Neuronal stem cell (in vitro differentiated cells): ENCODE measurements at regions not wholly inside any gene's neighbourhood (a gene's known extent, or its start where the extent isn't known, plus 50 kb on each side); places are given as distances from the start of the nearest gene placed in this dataset.

Source experiments
- DNase-seq: peaks from one replicate; pipeline ENCODE4 v3.0.0-alpha.2; 2013; ENCODE audit warnings: low spot score
- H2AFZ ChIP-seq: one replicate; pipeline ENCODE4 v1.6.1; 2013; ENCODE audit warnings: mild to moderate bottlenecking, low read length, inconsistent platforms
- H2AK5ac ChIP-seq: 2 replicates; pipeline ENCODE4 v1.6.1; 2013; ENCODE audit warnings: low read depth, mild to moderate bottlenecking, inconsistent platforms, low read length, moderate library complexity, mixed read lengths
- H2BK120ac ChIP-seq: 2 replicates; pipeline ENCODE4 v1.6.1; 2013; ENCODE audit warnings: low read depth, mild to moderate bottlenecking, inconsistent platforms, low read length, moderate library complexity, mixed read lengths
- H2BK12ac ChIP-seq: one replicate; pipeline ENCODE4 v1.6.1; 2013; ENCODE audit warnings: low read length, inconsistent platforms
- H2BK15ac ChIP-seq: 2 replicates; pipeline ENCODE4 v1.6.1; 2013; ENCODE audit warnings: mild to moderate bottlenecking, low read length, inconsistent platforms, mixed read lengths
- H2BK5ac ChIP-seq: one replicate; pipeline ENCODE4 v1.6.1; 2013; ENCODE audit warnings: inconsistent platforms, mild to moderate bottlenecking, low read length, moderate library complexity
- H3K14ac ChIP-seq: one replicate; pipeline ENCODE4 v1.6.1; 2013; ENCODE audit warnings: low read length, inconsistent platforms
- H3K18ac ChIP-seq: 2 replicates; pipeline ENCODE4 v1.6.1; 2013; ENCODE audit warnings: low read length, inconsistent platforms
- H3K23ac ChIP-seq: 2 replicates; pipeline ENCODE4 v1.6.1; 2013; ENCODE audit warnings: low read depth, mild to moderate bottlenecking, mixed read lengths, low read length, inconsistent platforms; ENCODE audit not compliant: poor library complexity
- H3K27ac ChIP-seq: replicated peaks from 3 replicates; pipeline ENCODE4 v1.5.1; 2013; ENCODE audit warnings: low read length, inconsistent platforms
- H3K27me3 ChIP-seq, 3 experiments: 2 replicates each; pipeline ENCODE4 v1.6.1; 2013; ENCODE audit warnings: low read length in 3 of 3, mild to moderate bottlenecking in 2 of 3, inconsistent platforms in 1 of 3, low read depth in 1 of 3, mixed read lengths in 1 of 3, moderate library complexity in 1 of 3; ENCODE audit not compliant: control insufficient read depth in 3 of 3, insufficient read depth in 3 of 3
- H3K36me3 ChIP-seq, 2 donors: replicated peaks in 1 of 2; 2 replicates each; pipeline ENCODE4 v1.6.1; 2013; ENCODE audit warnings: low read length in 2 of 2; ENCODE audit not compliant: control insufficient read depth in 2 of 2, insufficient read depth in 2 of 2
- H3K4ac ChIP-seq: 2 replicates; pipeline ENCODE4 v1.6.1; 2013; ENCODE audit warnings: inconsistent platforms, mild to moderate bottlenecking, low read length, moderate library complexity
- H3K4me1 ChIP-seq, 2 donors: 1 replicate in 1 of 2; 2 replicates in 1 of 2; pipeline ENCODE4 v1.6.1; 2013; ENCODE audit warnings: low read length in 2 of 2, low read depth in 1 of 2; ENCODE audit not compliant: control insufficient read depth in 2 of 2, insufficient read depth in 1 of 2
- H3K4me2 ChIP-seq: one replicate; pipeline ENCODE4 v1.6.1; 2013; ENCODE audit warnings: mild to moderate bottlenecking, low read length, inconsistent platforms; ENCODE audit not compliant: insufficient read depth, poor library complexity, severe bottlenecking
- H3K4me3 ChIP-seq, 2 donors: 2 replicates each; pipeline ENCODE4 v1.5.1; 2013; ENCODE audit warnings: low read length in 2 of 2, mild to moderate bottlenecking in 2 of 2, inconsistent platforms in 1 of 2, moderate library complexity in 1 of 2
- H3K79me1 ChIP-seq: one replicate; pipeline ENCODE4 v1.6.1; 2013; ENCODE audit warnings: low read depth, mild to moderate bottlenecking, inconsistent platforms, low read length, moderate library complexity
- H3K9ac ChIP-seq: one replicate; pipeline ENCODE4 v1.6.1; 2013; ENCODE audit warnings: mild to moderate bottlenecking, low read depth, low read length, inconsistent platforms; ENCODE audit not compliant: poor library complexity
- H3K9me3 ChIP-seq, 2 donors: replicated peaks in 1 of 2; 2 replicates each; pipeline versions ENCODE3 to v1.6.1; 2013; ENCODE audit warnings: low read length in 2 of 2, mild to moderate bottlenecking in 2 of 2, inconsistent platforms in 1 of 2, low read depth in 1 of 2, mixed read lengths in 1 of 2, moderate library complexity in 1 of 2; ENCODE audit not compliant: control insufficient read depth in 2 of 2, insufficient read depth in 1 of 2
- H4K8ac ChIP-seq: one replicate; pipeline ENCODE4 v1.6.1; 2013; ENCODE audit warnings: low read depth, mild to moderate bottlenecking, inconsistent platforms, low read length, moderate library complexity
- H4K91ac ChIP-seq: one replicate; pipeline ENCODE4 v1.6.1; 2013; ENCODE audit warnings: low read length, low read depth, mild to moderate bottlenecking, inconsistent platforms; ENCODE audit not compliant: poor library complexity
- WGBS, 2 donors: extraction: QIAGEN DNeasy Blood & Tissue Kit; methylation state at CpG; one replicate each; pipeline ENCODE4 v1.1.7; 2013; ENCODE audit warnings: missing lambda C conversion rate in 2 of 2, mixed read lengths in 1 of 2; ENCODE audit not compliant: insufficient read length in 2 of 2, insufficient replicate concordance in 1 of 2; ENCODE audit errors: extremely low coverage in 2 of 2; 5-methylcytosine and 5-hydroxymethylcytosine counted together

GRCh38 chr4:33532821-33533220 is 2711.5 kb downstream of the ARAP2 start:
- Histone ChIP-seq H4K91ac (no peak overlapping the region), H2BK15ac (no peak overlapping the region)
- no CpG with 5 or more reads among the region's 2 CpGs for WGBS, 2 donors

GRCh38 chr4:33536898-33537297 is 2707.4 kb downstream of the ARAP2 start:
- Histone ChIP-seq H3K27me3 (no peaks in the 10 kb centered on the region), H2BK5ac (no peak overlapping the region), H4K8ac (no peak overlapping the region), H3K4me2 (no peak overlapping the region), H3K4me3 (no peak overlapping the region), H3K18ac (no peak overlapping the region), H3K4ac (no peak overlapping the region), H2AK5ac (no peak overlapping the region), H3K79me1 (no peaks in the 10 kb centered on the region), H3K9ac (no peak overlapping the region), H3K9me3 (no peaks in the 10 kb centered on the region), H4K91ac (no peak overlapping the region), H3K36me3 (no peaks in the 10 kb centered on the region), H3K4me1 (no peaks in the 10 kb centered on the region), H2AFZ (no peak overlapping the region), H3K14ac (no peak overlapping the region), H2BK120ac (no peak overlapping the region), H3K27ac (no peak overlapping the region), H2BK12ac (no peak overlapping the region), H2BK15ac (no peak overlapping the region), H3K23ac (no peak overlapping the region)
- no peak for DNase-seq
- no CpG with 5 or more reads among the region's 4 CpGs for WGBS, 2 donors

More at GRCh38 chr4:33532821-33533220, 2711.5 kb downstream of the ARAP2 start:
- peaks cover 0 to 3% of the 10 kb centered on the region in 2 donors for H3K4me1 ChIP-seq
- no peaks in the 10 kb centered on the region for H3K79me1 ChIP-seq
- no peak overlapping the region for H3K18ac ChIP-seq
- no peak overlapping the region for H3K23ac ChIP-seq
- H3K9ac ChIP-seq, result no peak overlapping the region
- H3K4ac ChIP-seq, result no peak overlapping the region
- H2BK12ac ChIP-seq, result no peak overlapping the region
- no peak overlapping the region for H4K8ac ChIP-seq
- no peak for DNase-seq
- H3K27ac ChIP-seq, result no peak overlapping the region
- no peak overlapping the region for H2AFZ ChIP-seq
- no peak overlapping the region for H3K4me3 ChIP-seq
- H3K14ac ChIP-seq, result no peak overlapping the region
- no peak overlapping the region for H2BK5ac ChIP-seq
- no peaks in the 10 kb centered on the region for H3K27me3 ChIP-seq
- no peak overlapping the region for H2AK5ac ChIP-seq
- H3K9me3 ChIP-seq, result no peaks in the 10 kb centered on the region
- H3K36me3 ChIP-seq, result no peaks in the 10 kb centered on the region
- no peak overlapping the region for H3K4me2 ChIP-seq
- H2BK120ac ChIP-seq, result no peak overlapping the region

GRCh38 chr4:33537527-33537926 is 2706.8 kb downstream of the ARAP2 start:
- Histone ChIP-seq H3K9me3 (no peaks in the 10 kb centered on the region), H3K27ac (no peak overlapping the region)

GRCh38 chr4:33543941-33544450 is 2700.3 kb downstream of the ARAP2 start:
- H2BK5ac ChIP-seq, result no peak overlapping the region
- no peaks in the 10 kb centered on the region for H3K27me3 ChIP-seq
- H2AK5ac ChIP-seq, result no peak overlapping the region
- H3K4me1 ChIP-seq, result no peaks in the 10 kb centered on the region
- H3K18ac ChIP-seq, result no peak overlapping the region
- no peak overlapping the region for H2BK15ac ChIP-seq
- no peak for DNase-seq
- no peak overlapping the region for H3K27ac ChIP-seq
- no peaks in the 10 kb centered on the region for H3K36me3 ChIP-seq
- no peak overlapping the region for H3K23ac ChIP-seq
- no peak overlapping the region for H3K4me2 ChIP-seq
- H4K91ac ChIP-seq, result no peak overlapping the region
- H3K4ac ChIP-seq, result no peak overlapping the region
- no peaks in the 10 kb centered on the region for H3K79me1 ChIP-seq
- no peak overlapping the region for H3K14ac ChIP-seq
- H3K9me3 ChIP-seq, result no peaks in the 10 kb centered on the region
- no peak overlapping the region for H2AFZ ChIP-seq
- WGBS, 2 donors, result no CpG with 5 or more reads among the region's 3 CpGs
- H4K8ac ChIP-seq, result no peak overlapping the region
- no peak overlapping the region for H2BK120ac ChIP-seq
- no peak overlapping the region for H3K9ac ChIP-seq
- no peak overlapping the region for H3K4me3 ChIP-seq
- no peak overlapping the region for H2BK12ac ChIP-seq

More at GRCh38 chr4:33537527-33537926, 2706.8 kb downstream of the ARAP2 start:
- Histone ChIP-seq H3K4me3 (no peak overlapping the region), H2BK15ac (no peak overlapping the region), H2AFZ (no peak overlapping the region), H4K91ac (no peak overlapping the region), H3K23ac (no peak overlapping the region), H2BK12ac (no peak overlapping the region), H3K4ac (no peak overlapping the region), H3K9ac (no peak overlapping the region), H2AK5ac (no peak overlapping the region), H4K8ac (no peak overlapping the region), H3K4me2 (no peak overlapping the region), H3K14ac (no peak overlapping the region), H2BK5ac (no peak overlapping the region), H3K27me3 (no peaks in the 10 kb centered on the region), H3K36me3 (no peaks in the 10 kb centered on the region), H3K4me1 (no peaks in the 10 kb centered on the region), H2BK120ac (no peak overlapping the region), H3K79me1 (no peaks in the 10 kb centered on the region), H3K18ac (no peak overlapping the region)
- WGBS, 2 donors, result no CpG with 5 or more reads among the region's 1 CpG
- no peak for DNase-seq
